K562 (cell line): ENCODE measurements at regions not wholly inside any gene's neighbourhood (a gene's known extent, or its start where the extent isn't known, plus 50 kb on each side); places are given as distances from the start of the nearest gene placed in this dataset.

Experiments used
- ATAC-seq: fragments of 200-7000 bp; cut with Tn5 transposase; 3 replicates; pipeline ENCODE4 v1.9.1; 2020; ENCODE audit warnings: moderate library complexity
- BruUV-seq: library from RNA; stranded (reverse); fragments of 400-500 nt; replicated peaks from 2 replicates; lab custom pipeline; 2021; lab: Mats Ljungman, UMichigan
- CTCF ChIA-PET: fragments of 300-600 bp; formaldehyde crosslinking; extraction: SDS; loops from one replicate; lab custom pipeline; 2021; ENCODE audit warnings: low intra/inter-chr PET ratio; lab: Yijun Ruan, JAX
- POLR2A ChIA-PET: fragments of 300-600, 350-650 bp; sonication (Branson Sonifier 250); formaldehyde crosslinking; extraction: SDS; loops from one replicate; lab custom pipeline; 2021; ENCODE audit warnings: antibody characterized with exemption, inconsistent platforms; lab: Yijun Ruan, JAX
- DNase-seq, 4 experiments: peaks; one replicate each; pipeline versions ENCODE4 v3.0.0 to v3.0.0-alpha.2; 2011 to 2018; ENCODE audit warnings: low spot score in 3 of 4, mixed read lengths in 3 of 4; ENCODE audit errors: extremely low read depth in 1 of 4
- FAIRE-seq: peaks from 2 replicates; lab custom pipeline; 2011; peaks lifted over from hg19 to GRCh38; lab: Jason Lieb, UNC
- H2AFZ ChIP-seq: 2 replicates; pipeline ENCODE4 v1.6.0; 2011; ENCODE audit warnings: low read depth, low read length, control low read depth, inconsistent platforms
- H3K27ac ChIP-seq: fragments of 200-600 bp; 3 replicates; pipeline ENCODE4 v1.8.0; 2011; ENCODE audit warnings: low read depth, mild to moderate bottlenecking, control low read depth, inconsistent platforms, low read length, moderate library complexity, mixed read lengths; ENCODE audit errors: extremely low read depth
- H3K27me3 ChIP-seq, 2 experiments: fragments of 300-600 bp in 1 of 2; 2 replicates in 1 of 2; 3 replicates in 1 of 2; pipeline versions ENCODE4 v1.6.0 to v1.8.0; 2011; ENCODE audit warnings: inconsistent platforms in 2 of 2, low read length in 2 of 2, mild to moderate bottlenecking in 1 of 2, mixed read lengths in 1 of 2, moderate library complexity in 1 of 2; ENCODE audit not compliant: control insufficient read depth in 2 of 2, insufficient read depth in 2 of 2
- H3K36me3 ChIP-seq: fragments of 300-600 bp; 3 replicates; pipeline ENCODE4 v1.8.0; 2011; ENCODE audit warnings: mild to moderate bottlenecking, low read length, inconsistent platforms; ENCODE audit not compliant: control insufficient read depth, insufficient read depth
- H3K4me1 ChIP-seq, 2 experiments: fragments of 200-600 bp in 1 of 2; replicated peaks in 1 of 2; 2 replicates in 1 of 2; 3 replicates in 1 of 2; pipeline versions ENCODE4 v1.5.1 to v1.8.0; 2011; ENCODE audit warnings: inconsistent platforms in 2 of 2, low read length in 2 of 2, mild to moderate bottlenecking in 1 of 2, mixed read lengths in 1 of 2, moderate library complexity in 1 of 2; ENCODE audit not compliant: control insufficient read depth in 2 of 2, insufficient read depth in 2 of 2
- H3K4me2 ChIP-seq: 2 replicates; pipeline ENCODE4 v1.6.1; 2011; ENCODE audit warnings: low read length, control low read depth, inconsistent platforms, mixed read lengths; ENCODE audit not compliant: insufficient read depth
- H3K4me3 ChIP-seq: fragments of 200-600 bp; sonication (generic), shearing (Covaris generic); 2 replicates; pipeline ENCODE4 v1.5.1; 2016; ENCODE audit warnings: control low read depth, inconsistent platforms
- H3K79me2 ChIP-seq: fragments of 200-600 bp; 3 replicates; pipeline ENCODE4 v1.8.0; 2011; ENCODE audit warnings: low read length, inconsistent platforms; ENCODE audit not compliant: control insufficient read depth, insufficient read depth
- H3K9ac ChIP-seq, 2 experiments: 2 replicates each; pipeline versions ENCODE4 v1.6.0 to v1.6.1; 2011; ENCODE audit warnings: low read depth in 2 of 2, low read length in 2 of 2, control low read depth in 1 of 2, inconsistent platforms in 1 of 2, mild to moderate bottlenecking in 1 of 2, mixed read lengths in 1 of 2; ENCODE audit not compliant: insufficient read depth in 1 of 2
- H3K9me1 ChIP-seq: one replicate; pipeline ENCODE4 v1.6.0; 2011; ENCODE audit warnings: inconsistent platforms, mild to moderate bottlenecking, low read length, moderate library complexity; ENCODE audit not compliant: control insufficient read depth, insufficient read depth
- H3K9me3 ChIP-seq: replicated peaks from 2 replicates; pipeline ENCODE4 v1.5.1; 2011; ENCODE audit warnings: low read depth, low read length, inconsistent platforms; ENCODE audit not compliant: control insufficient read depth, insufficient read depth
- H4K20me1 ChIP-seq: replicated peaks from 2 replicates; pipeline ENCODE4 v1.6.1; 2011; ENCODE audit warnings: low read length, inconsistent platforms, mixed read lengths; ENCODE audit not compliant: control insufficient read depth, insufficient read depth
- CREB3L1 ChIP-seq: fragments of 450-650 bp; IDR thresholded peaks from 2 replicates; pipeline ENCODE4 v1.6.1; 2014; ENCODE audit warnings: low read depth, mild to moderate bottlenecking, moderate library complexity, borderline replicate concordance
- GABPB1 ChIP-seq: sonication (generic); formaldehyde crosslinking; IDR thresholded peaks from 2 replicates; pipeline ENCODE4 v1.8.0; 2022; ENCODE audit warnings: mild to moderate bottlenecking, missing genetic modification reagents
- HMG20A ChIP-seq: fragments of 450-650 bp; formaldehyde crosslinking; conservative IDR thresholded peaks from 2 replicates; pipeline ENCODE4 v1.4.0; 2020; ENCODE audit warnings: mild to moderate bottlenecking, mixed read lengths
- HMGXB4 ChIP-seq: sonication (generic); formaldehyde crosslinking; IDR thresholded peaks from 2 replicates; pipeline ENCODE4 v1.8.1; 2023; ENCODE audit warnings: mild to moderate bottlenecking, missing genetic modification reagents
- IRF2 ChIP-seq: sonication (generic); formaldehyde crosslinking; IDR thresholded peaks from 2 replicates; pipeline ENCODE4 v1.8.1; 2022; ENCODE audit warnings: mild to moderate bottlenecking, missing genetic modification reagents
- NFIC ChIP-seq: fragments of 450-650 bp; IDR thresholded peaks from 2 replicates; pipeline ENCODE4 v1.6.1; 2017; ENCODE audit warnings: mild to moderate bottlenecking, inconsistent platforms
- POLR2AphosphoS2 ChIP-seq: IDR thresholded peaks from 2 replicates; pipeline ENCODE4 v1.6.1; 2012; ENCODE audit warnings: low read length, improper control_type of control experiment
- SMARCB1 ChIP-seq: IDR thresholded peaks from 2 replicates; pipeline ENCODE4 v1.6.1; 2011; ENCODE audit warnings: improper control_type of control experiment, low read depth; ENCODE audit not compliant: insufficient read length
- WGBS: fragments of 100-300 bp; shearing (Covaris generic); methylation state at CpG from one replicate; pipeline ENCODE4 v1.1.6; 2016; ENCODE audit warnings: low coverage, mixed read lengths; ENCODE audit not compliant: insufficient coverage; ENCODE audit errors: missing lambda C conversion rate; 5-methylcytosine and 5-hydroxymethylcytosine counted together
- in situ Hi-C: fragments of 300-500 bp; cut with MboI; formaldehyde crosslinking; loops from 4 replicates; pipeline ENCODE4 v1.15.0; 2018; ENCODE audit warnings: inconsistent platforms, mixed read lengths
- intact Hi-C: fragments of 100-400 bp; cut with micrococcal nuclease; formaldehyde crosslinking; loops from 2 replicates; pipeline ENCODE4 v1.14.2; 2022

- in situ Hi-C loops = no loop called here
- CTCF ChIA-PET = no interaction called here
Observed at GRCh38 chr1:56179543-56179942, 399.8 kb downstream of the PLPP3 start.

More at GRCh38 chr1:56179543-56179942, 399.8 kb downstream of the PLPP3 start:
- H3K4me1 ChIP-seq = no peaks in the 10 kb centered on the region
- no peaks in the 10 kb centered on the region for H3K36me3 ChIP-seq
- no peaks in the 10 kb centered on the region for H3K9me1 ChIP-seq
- no TSS peak for BruUV-seq
- no peaks in the 10 kb centered on the region for H4K20me1 ChIP-seq
- H3K79me2 ChIP-seq = no peaks in the 10 kb centered on the region
- H3K4me2 ChIP-seq = no peak overlapping the region
- no peak for DNase-seq
- H3K9me3 ChIP-seq = no peaks in the 10 kb centered on the region
- no peak overlapping the region for H3K27ac ChIP-seq
- no peak for TF ChIP-seq GABPB1 (CRISPR knock-in tag)
- no peak for TF ChIP-seq HMG20A
- no peak for TF ChIP-seq NFIC
- TF ChIP-seq SMARCB1 = no peak
- TF ChIP-seq CREB3L1 = no peak
- TF ChIP-seq HMGXB4 (CRISPR knock-in tag) = no peak
- no peak for TF ChIP-seq IRF2 (CRISPR knock-in tag)
- no peak for TF ChIP-seq POLR2AphosphoS2
- TF ChIP-seq, all 486 proteins: peak for 0
- Histone ChIP-seq H3K9ac (no peak overlapping the region), H2AFZ (no peak overlapping the region), H3K4me3 (no peak overlapping the region), H3K27me3 (no peaks in the 10 kb centered on the region)
- FAIRE-seq = no peak
- ATAC-seq = no peak
- POLR2A ChIA-PET = no interaction called here
- 0% methylated on average over 1 of the region's 1 CpG for WGBS
- intact Hi-C loops = no loop called here
